GM23248 (cell line): ENCODE measurements at regions not wholly inside any gene's neighbourhood (a gene's known extent, or its start where the extent isn't known, plus 50 kb on each side); places are given as distances from the start of the nearest gene placed in this dataset.

Experiments used
- EZH2 ChIP-seq: fragments of 200-600 bp; sonication (generic); IDR thresholded peaks from 2 replicates; pipeline ENCODE4 v1.6.1; 2018; ENCODE audit warnings: antibody characterized with exemption, mild to moderate bottlenecking; ENCODE audit not compliant: insufficient read depth, poor library complexity, severe bottlenecking
- EZH2phosphoT487 ChIP-seq: fragments of 200-600 bp; sonication (generic); IDR thresholded peaks from 2 replicates; pipeline ENCODE4 v1.6.1; 2018; ENCODE audit warnings: antibody characterized with exemption, moderate library complexity, mild to moderate bottlenecking, low read depth; ENCODE audit not compliant: insufficient read depth

DNA sequence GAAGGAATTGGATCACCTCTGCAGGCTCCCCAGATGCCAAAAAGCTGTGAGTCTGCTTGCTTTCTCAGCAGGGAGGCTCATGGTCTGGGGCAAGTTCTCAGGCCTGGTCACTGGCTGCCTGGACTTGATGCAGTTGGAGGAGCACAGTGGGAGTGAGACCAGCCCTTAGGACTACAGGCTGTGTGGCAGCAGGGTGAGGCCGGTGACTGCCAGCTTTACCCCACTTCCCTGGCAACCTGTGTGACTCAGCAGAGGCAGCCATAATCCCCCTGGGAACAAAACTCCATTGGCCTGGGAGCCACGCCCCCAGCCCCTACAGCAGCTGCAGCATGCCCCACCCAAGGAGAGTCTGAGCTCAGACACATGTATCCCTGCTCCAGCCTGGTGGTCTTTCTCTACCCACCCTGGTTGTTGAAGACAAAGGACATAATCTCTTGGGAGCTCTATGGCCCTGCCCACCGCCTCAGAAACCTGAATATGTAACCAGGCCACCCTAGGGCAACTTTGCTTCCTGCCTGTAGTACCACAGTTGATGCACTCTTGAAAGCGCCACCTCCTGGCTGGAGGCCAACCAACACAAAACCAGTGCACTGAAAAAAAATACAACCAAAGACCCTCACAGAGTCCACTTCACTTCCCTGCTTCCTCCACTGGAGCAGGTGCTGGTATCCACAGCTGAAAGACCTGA, 106.8 kb upstream of the SPATS2L start:
- no peak for TF ChIP-seq EZH2
- TF ChIP-seq EZH2phosphoT487, result no peak
